ENCODE measurements at regions not wholly inside any gene's neighbourhood (a gene's known extent, or its start where the extent isn't known, plus 50 kb on each side); places are given as distances from the start of the nearest gene placed in this dataset.

DNA sequence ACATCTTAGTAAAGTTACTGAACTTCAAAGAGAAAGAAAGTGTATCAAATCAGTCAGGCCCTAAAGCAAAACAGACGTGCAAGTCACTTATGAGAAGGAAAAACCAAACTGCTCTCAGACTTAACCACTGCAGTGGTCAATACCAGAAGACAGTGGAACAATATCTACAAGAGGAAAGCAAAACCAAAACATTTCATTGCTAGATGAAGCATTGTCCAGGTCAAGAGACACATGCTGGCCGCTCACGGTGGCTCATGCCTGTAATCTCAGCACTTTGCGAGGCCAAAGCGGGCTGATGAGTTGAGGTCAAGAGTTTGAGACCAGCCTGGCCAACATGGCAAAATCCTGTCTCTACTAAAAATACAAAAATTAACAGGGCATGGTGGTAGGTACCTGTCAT, 82.0 kb upstream of the MROH9 start:
- no peak for TF ChIP-seq CTCF (IDR thresholded peaks at IDR 0.05)
- TF ChIP-seq EZH2 (IDR thresholded peaks at IDR 0.05): no peak
- TF ChIP-seq EZH2phosphoT487 (IDR thresholded peaks at IDR 0.05): no peak
